ENCODE measurements at regions not wholly inside any gene's neighbourhood (a gene's known extent, or its start where the extent isn't known, plus 50 kb on each side); places are given as distances from the start of the nearest gene placed in this dataset.

- no peak overlapping the region for H3K4me2 ChIP-seq (ENCODE audit: control insufficient read depth, insufficient read depth)
- 0% methylated on average over 1 of the region's 1 CpG for WGBS (ENCODE audit: insufficient coverage, insufficient replicate concordance, low lambda C conversion rate, missing lambda C conversion rate)
- no peak for TF ChIP-seq NRF1 (conservative IDR thresholded peaks at IDR 0.05; ENCODE audit: low read depth, low read length)
- no peak for TF ChIP-seq ASH2L (IDR thresholded peaks at IDR 0.05; ENCODE audit: borderline replicate concordance, low read depth)
- TF ChIP-seq IKZF1 (conservative IDR thresholded peaks at IDR 0.05) = no peak
- TF ChIP-seq BMI1 (IDR thresholded peaks at IDR 0.05; ENCODE audit: borderline replicate concordance) = no peak
- TF ChIP-seq BACH1 (IDR thresholded peaks at IDR 0.05; ENCODE audit: borderline replicate concordance) = no peak
- TF ChIP-seq ZNF217 (IDR thresholded peaks at IDR 0.05) = no peak
- TF ChIP-seq MTA2 (IDR thresholded peaks at IDR 0.05; ENCODE audit: low read depth) = no peak
- no peak for TF ChIP-seq CEBPZ (IDR thresholded peaks at IDR 0.05; ENCODE audit: low read depth, low read length)
- TF ChIP-seq CEBPB (IDR thresholded peaks at IDR 0.05; ENCODE audit: borderline replicate concordance in 1 of 2, low read depth in 2 of 2, low read length in 2 of 2) = no peak
- TF ChIP-seq NR2F1 (conservative IDR thresholded peaks at IDR 0.05) = no peak
- no peak for TF ChIP-seq ATF2 (IDR thresholded peaks at IDR 0.05; ENCODE audit: low read length)
- no peak for TF ChIP-seq IRF5 (IDR thresholded peaks at IDR 0.05; ENCODE audit: borderline replicate concordance)
- no peak for TF ChIP-seq NFYB (IDR thresholded peaks at IDR 0.05; ENCODE audit: insufficient read depth, low read depth, low read length)
- TF ChIP-seq YY1 (IDR thresholded peaks at IDR 0.05; ENCODE audit: low read depth, low read length) = no peak
- TF ChIP-seq SMARCA5 (IDR thresholded peaks at IDR 0.05) = no peak
- no peak for TF ChIP-seq TBL1XR1 (IDR thresholded peaks at IDR 0.05; ENCODE audit: low read depth, low read length)
- no peak for TF ChIP-seq SKIL (IDR thresholded peaks at IDR 0.05; ENCODE audit: low read depth, poor library complexity, severe bottlenecking)
- no peaks in the 10 kb centered on the region; the same call in 2 of the 3 replicates for H3K9me3 ChIP-seq (replicated peaks; ENCODE audit: control insufficient read depth, insufficient read depth, low read length)
- DNase-seq (ENCODE audit: low read depth, low spot score) = no peak
- SMC1A ChIA-PET (ENCODE audit: uncharacterized antibody, unreplicated experiment) = interaction anchor here (0.9 to 2.0 kb wide), 2 partner anchors 25 to 38 kb away, joined by 3 to 4 read pairs; no protein-coding TSS in a partner anchor
- H3K27me3 ChIP-seq (replicated peaks in 1 of 2; ENCODE audit: control insufficient read depth in 2 of 2, insufficient read depth in 2 of 2, low read length in 1 of 2) = no peaks in the 10 kb centered on the region
- no peaks in the 10 kb centered on the region for H3K79me2 ChIP-seq (ENCODE audit: control insufficient read depth, insufficient read depth, low read length)
- H3K9ac ChIP-seq (ENCODE audit: control insufficient read depth, insufficient read depth, low read length) = no peak overlapping the region
- RAD21 ChIA-PET (ENCODE audit: unreplicated experiment) = interaction anchor here (2.1 kb wide), 1 partner anchor 28 kb away, joined by 7 read pairs; no protein-coding TSS in a partner anchor
- CTCF ChIA-PET = interaction anchor here (0.8 to 1.8 kb wide), 3 partner anchors 10 to 66 kb away, joined by 3 to 4 read pairs (median 3); no protein-coding TSS in a partner anchor
- FAIRE-seq = no peak
- no peak for ATAC-seq
- in situ Hi-C loops (cut with MboI) (no loop called here), intact Hi-C loops (cut with micrococcal nuclease; ENCODE audit: unreplicated experiment) (no loop called here)
- H3K27ac ChIP-seq (ENCODE audit: control insufficient read depth, insufficient read depth) = no peak overlapping the region
- H3K4me1 ChIP-seq (ENCODE audit: control insufficient read depth, insufficient read depth, low read length) = no peaks in the 10 kb centered on the region
- H3K36me3 ChIP-seq (ENCODE audit: control insufficient read depth in 2 of 2, insufficient read depth in 2 of 2, low read length in 1 of 2) = no peaks in the 10 kb centered on the region
- no peak overlapping the region for H2AFZ ChIP-seq (ENCODE audit: control insufficient read depth, low read depth, low read length)
- no peak overlapping the region for H3K4me3 ChIP-seq
- BruUV-seq (replicated peaks) = no TSS peak
- POLR2A ChIA-PET = interaction anchor here (0.6 kb wide), 1 partner anchor 15 kb away, joined by 3 read pairs; no protein-coding TSS in a partner anchor
- H4K20me1 ChIP-seq (ENCODE audit: control insufficient read depth, insufficient read depth) = no peaks in the 10 kb centered on the region
Observed at GRCh38 chr4:119692001-119692400, 63.4 kb upstream of the PDE5A start.

Data from GM12878 (cell line).